Left kidney (tissue), 1 donor: ENCODE measurements at regions not wholly inside any gene's neighbourhood (a gene's known extent, or its start where the extent isn't known, plus 50 kb on each side); places are given as distances from the start of the nearest gene placed in this dataset.

Source experiments
- DNase-seq: peaks from one replicate; pipeline ENCODE4 v3.0.0-alpha.2; 2013

- DNase-seq, result no peak
These were observed 134.6 kb upstream of the KLHL29 start for GRCh38 chr2:23250371-23250770.

GRCh38 chr2:23256643-23257042, 128.3 kb upstream of the KLHL29 start:
- DNase-seq, result no peak

GRCh38 chr2:23260621-23261020, 124.4 kb upstream of the KLHL29 start:
- DNase-seq, result no peak

GRCh38 chr2:23268467-23269263, 116.3 kb upstream of the KLHL29 start:
- DNase-seq, result no peak

GRCh38 chr2:23269747-23270146, 115.2 kb upstream of the KLHL29 start:
- DNase-seq, result no peak

GRCh38 chr2:23270810-23271209, 114.2 kb upstream of the KLHL29 start:
- no peak for DNase-seq

- DNase-seq, result no peak
These were observed 113.7 kb upstream of the KLHL29 start for GRCh38 chr2:23271230-23271629.

GRCh38 chr2:23273786-23274185, 111.2 kb upstream of the KLHL29 start:
- DNase-seq, result no peak

- no peak for DNase-seq
These were observed 104.6 kb upstream of the KLHL29 start for GRCh38 chr2:23280401-23280800.

- DNase-seq, result no peak
These were observed 101.3 kb upstream of the KLHL29 start for GRCh38 chr2:23283653-23284052.

- DNase-seq, result no peak
These were observed 99.7 kb upstream of the KLHL29 start for GRCh38 chr2:23285091-23285800.

- no peak for DNase-seq
These were observed 98.8 kb upstream of the KLHL29 start for GRCh38 chr2:23286031-23286757.

GRCh38 chr2:23286758-23287704, 97.9 kb upstream of the KLHL29 start:
- peak; percentile 34 for DNase-seq

- no peak for DNase-seq
These were observed 95.3 kb upstream of the KLHL29 start for GRCh38 chr2:23289671-23290070.

GRCh38 chr2:23291239-23291638, 93.7 kb upstream of the KLHL29 start:
- no peak for DNase-seq

GRCh38 chr2:23292024-23292423, 93.0 kb upstream of the KLHL29 start:
- no peak for DNase-seq

GRCh38 chr2:23293063-23293462, 91.9 kb upstream of the KLHL29 start:
- DNase-seq, result peak; percentile 21

GRCh38 chr2:23293731-23294130, 91.2 kb upstream of the KLHL29 start:
- no peak for DNase-seq

- DNase-seq, result no peak
These were observed 90.7 kb upstream of the KLHL29 start for GRCh38 chr2:23294238-23294637.

GRCh38 chr2:23296691-23297090, 88.3 kb upstream of the KLHL29 start:
- DNase-seq, result no peak

- no peak for DNase-seq
These were observed 87.9 kb upstream of the KLHL29 start for GRCh38 chr2:23297112-23297511.

GRCh38 chr2:23298551-23298950, 86.4 kb upstream of the KLHL29 start:
- DNase-seq, result no peak
